ENCODE measurements at regions not wholly inside any gene's neighbourhood (a gene's known extent, or its start where the extent isn't known, plus 50 kb on each side); places are given as distances from the start of the nearest gene placed in this dataset.

DNA sequence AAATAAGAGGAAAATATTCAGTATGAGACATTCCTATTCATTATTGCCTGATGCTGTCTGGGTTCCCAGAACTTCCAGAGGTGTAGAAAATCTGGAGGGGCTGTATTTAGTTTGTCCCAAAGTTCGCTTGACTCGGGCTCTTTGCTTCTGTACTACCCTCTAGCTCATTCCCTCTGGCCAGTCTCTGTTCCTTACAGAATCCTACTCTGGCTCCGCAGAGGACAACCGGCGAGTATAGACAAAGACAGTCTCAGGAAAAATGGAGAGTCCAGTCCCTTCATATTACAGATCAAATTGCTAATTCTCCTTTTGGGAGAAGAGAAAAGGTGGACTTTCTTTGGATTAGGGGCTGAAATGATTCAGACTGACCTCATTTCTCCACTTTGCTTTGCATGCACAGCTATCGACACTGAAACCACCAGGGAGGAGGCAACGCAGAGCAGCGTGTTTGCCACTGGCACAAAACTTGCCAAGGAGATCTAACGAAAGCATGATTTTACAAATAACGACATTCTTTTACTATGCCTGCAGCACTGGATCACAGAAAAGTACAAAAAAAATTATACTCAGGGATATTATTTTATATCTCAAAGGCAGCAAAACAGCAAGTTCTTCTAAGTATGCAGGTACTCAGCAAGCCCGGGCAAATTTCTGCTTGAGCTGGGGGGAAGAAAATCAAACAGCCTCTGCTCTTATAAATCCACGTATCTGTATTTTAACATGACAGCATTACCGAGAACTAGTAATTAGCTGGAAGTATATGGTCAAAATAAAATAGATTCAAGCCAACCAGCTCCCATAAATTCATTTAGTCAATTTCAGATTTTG, 279.7 kb downstream of the NPR3 start:
- DNase-seq = no peak

DNA sequence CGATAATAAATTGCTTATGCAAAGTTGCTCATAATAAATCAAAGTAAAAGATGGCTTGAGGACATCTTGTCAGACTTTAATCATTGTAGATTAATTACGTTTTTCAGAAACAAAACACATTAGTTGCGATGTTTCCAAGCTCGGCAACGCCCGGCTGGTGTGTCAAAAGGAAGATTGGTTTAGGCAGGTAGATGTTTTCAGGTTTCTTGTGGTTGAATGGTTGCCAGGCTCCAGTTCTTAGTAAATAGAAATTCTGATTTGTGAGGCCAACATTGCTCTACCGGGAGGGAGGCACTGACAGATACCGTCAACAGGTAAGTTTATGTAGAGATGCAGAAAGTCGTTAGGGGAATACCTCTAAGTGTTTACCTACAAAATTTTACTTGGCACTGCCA, 280.3 kb downstream of the NPR3 start:
- no peak for DNase-seq

DNA sequence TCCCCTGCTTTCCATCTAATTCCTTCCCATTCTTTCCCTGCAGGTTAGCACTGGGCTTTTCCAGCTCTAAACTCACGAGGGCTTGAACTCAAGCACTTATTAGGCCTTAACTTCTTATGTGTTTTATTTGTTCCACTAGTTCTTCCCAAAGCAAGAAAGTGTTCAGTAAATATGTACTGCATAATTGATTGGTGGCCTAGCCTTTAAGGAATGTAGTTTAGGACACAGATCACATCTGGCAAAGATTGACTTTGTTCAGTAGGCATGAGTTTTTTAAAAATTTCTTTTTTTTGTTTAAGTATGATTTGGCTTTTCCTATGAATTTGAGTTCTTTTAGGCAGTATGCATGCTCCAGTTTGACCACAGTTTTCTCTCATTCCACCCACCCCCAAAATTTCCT, 285.2 kb downstream of the NPR3 start:
- DNase-seq = no peak

DNA sequence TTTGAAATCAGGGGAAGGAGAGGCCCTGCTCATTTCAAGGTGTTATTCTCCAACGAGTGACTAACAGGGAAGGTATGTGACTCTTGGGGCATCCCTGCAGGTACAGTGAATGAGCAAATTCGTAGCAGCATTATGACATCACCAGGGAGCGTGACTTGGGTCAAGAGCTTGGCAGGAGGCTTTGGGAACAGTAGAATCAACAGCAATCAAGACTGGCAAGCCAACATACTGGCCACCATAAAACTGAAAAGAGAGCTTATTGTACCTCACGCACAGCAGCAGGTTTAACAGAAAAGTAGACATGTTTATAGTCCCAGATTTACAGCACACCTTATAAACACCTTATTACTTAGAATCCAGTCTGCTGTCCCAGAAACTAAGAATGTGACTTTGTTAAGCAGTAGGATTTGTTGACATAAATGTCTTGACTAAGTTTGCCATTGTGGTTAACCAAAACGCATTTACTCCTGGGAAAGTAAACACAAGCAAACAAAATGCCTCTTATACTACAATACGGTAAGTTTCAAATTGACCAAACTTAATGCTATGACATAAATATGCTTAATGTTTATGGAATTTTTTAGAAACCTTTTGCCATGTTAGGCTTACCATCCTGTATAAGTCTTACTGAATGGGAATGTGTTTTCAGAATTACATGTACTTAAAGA, 297.8 kb downstream of the NPR3 start:
- DNase-seq = no peak

DNA sequence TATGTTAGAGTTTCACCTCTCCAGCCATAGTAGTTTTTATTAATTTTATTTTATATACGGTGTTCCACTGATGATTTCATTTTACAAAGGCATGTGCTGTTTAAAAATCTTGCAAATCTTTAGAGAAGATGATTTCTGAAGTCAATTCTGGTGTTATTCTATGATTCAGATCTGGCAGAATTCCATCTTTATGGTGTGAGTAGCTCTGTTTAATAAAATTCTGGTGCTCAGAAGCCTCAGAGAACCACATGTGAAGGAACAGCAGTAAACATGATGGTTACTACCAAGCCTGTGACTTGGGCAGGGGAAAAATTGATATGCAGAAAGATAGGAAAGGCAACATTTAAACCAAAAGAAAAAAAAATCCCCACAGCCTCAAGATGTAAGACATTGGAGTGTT, 299.7 kb downstream of the NPR3 start:
- DNase-seq = peak; percentile 61

DNA sequence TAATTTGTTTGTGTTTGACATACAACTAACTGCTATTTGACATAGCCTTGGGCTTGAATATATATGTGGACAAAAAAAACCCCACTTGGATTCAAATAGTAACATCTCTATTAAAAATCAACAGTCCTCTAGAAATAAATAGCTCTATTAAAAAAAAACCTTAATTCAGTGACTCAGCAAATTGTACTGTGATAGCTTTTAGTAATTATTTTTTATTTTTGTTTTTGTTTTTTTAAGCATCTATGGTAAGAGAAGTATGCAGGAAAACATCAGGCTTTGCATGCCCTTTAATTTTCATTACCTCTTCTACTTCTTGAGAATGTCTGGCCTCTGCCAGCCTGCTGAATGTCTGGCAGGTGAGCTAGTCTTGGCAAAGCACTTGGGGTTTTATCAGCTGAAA, 300.7 kb downstream of the NPR3 start:
- no peak for DNase-seq

DNA sequence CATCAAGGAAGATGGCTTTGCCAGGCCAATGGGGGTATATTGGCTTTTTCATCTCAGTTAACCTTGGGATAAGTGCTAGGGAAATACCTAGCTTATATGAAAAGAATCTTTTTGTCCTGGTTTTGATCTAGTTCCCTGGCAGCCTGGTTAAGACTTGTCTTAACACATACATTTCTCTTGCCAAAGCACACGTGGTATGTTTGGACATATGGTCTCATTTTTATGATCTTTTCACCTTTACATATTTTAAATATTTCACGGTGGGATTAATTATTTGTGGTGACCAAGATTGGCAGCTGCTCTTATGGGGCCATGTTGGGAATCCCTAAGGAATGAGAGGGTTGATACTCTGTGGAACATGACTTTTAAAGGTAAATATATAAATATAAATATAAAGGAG, 312.5 kb downstream of the NPR3 start:
- peak; percentile 33 for DNase-seq

DNA sequence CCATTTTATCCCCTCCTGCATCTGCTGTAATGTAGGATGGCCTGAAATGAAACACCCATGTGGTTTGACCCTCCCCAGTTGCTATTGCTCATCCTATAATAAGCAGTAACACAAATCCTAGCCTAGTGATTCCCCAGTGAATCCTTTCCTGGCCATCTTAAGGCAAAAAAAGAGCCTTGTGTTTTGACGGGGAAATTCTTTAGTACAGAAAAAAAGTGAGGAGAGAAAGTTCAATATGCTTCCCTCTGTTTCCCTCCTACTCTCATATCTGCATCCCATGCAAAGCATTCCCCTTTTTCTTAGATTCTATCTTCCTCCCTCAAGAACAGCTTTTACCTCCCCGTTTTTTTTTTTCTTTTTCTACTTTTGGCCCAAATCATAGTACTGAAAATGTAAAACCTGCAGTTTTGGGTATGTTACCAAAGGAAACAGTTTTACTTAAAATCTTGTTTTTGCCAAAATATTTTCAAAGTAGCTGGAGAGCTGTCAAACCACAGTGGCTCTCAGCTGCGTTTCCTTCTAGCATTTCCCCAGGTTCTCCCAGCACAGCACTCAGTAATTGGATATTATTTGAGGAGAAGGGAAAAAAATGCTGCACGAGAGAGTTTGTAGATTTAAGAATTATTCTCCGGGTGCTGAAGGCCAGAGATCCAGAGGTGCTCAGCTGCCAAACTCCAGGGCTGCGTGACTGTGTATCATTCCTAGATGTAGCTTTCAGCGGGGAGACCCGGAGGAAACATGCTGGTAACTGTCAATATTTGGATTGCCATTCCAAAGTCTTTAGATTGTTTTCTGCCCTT, 321.4 kb downstream of the NPR3 start:
- peak; percentile 63 for DNase-seq

DNA sequence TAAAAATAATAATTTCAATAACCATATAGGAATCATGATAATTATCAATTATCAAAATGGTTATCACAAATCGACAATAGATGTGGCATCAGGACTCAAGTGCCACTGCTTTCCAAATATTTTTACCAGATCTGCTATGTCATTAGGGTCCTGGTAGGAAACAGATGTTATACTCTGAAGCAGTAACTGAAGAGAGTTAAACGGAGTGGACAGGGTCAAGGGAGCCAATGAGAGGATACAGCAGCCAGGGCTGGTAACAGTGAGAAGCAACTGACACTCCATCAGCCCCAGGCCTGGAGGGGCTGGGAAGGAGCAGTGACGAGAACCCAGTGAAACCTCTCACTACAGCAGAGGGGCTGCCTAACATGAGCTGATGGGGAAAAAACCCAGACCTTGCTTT, 322.4 kb downstream of the NPR3 start:
- DNase-seq = no peak

DNA sequence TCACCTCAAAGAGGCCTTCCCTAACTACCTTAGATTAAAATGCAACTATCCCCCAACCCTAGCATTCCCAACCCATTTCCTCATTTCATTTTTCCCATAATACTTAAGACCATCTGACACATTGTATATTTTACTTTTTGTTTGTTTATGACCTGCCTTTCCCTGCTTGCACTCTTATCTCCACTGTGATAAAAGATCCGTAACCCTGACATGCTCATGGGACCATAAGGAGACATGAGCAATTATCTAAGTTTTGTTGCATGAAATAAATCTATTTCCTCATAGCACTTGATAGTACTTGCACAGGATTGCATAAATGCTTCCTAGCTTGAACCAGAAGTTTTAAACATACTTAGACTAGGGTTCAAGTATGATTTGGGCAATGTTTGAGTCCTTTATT, 323.7 kb downstream of the NPR3 start:
- no peak for DNase-seq

DNA sequence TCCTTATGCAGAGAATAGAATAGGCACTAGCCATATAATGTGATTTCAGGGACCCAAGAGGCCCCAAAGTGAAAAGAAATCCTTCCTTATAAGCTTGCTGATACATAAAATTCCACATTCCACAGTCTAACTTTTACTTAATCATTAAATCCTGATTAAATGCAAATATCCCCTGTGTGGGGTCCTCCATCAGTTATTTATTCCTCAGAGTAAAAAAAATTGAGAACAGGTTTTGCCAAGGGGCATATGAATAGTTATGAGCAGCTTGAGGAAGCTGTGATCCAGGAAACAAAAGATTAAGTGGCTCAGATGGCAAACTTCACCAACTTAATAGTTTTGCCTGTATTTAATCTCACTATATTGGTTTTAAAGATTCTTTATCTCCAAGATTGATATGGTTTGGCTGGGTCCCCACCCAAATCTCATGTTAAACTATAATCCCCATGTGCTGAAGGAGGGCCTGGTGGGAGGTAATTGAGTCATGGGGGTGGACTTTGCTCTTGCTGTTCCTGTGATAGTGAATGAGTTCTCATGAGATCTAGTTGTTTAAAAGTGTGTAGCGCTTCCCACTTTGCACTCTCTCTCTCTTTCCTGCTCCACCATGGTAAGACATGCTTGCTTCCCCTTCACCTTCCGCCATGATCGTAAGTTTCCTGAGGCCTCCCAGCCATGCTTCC, 324.9 kb downstream of the NPR3 start:
- no peak for DNase-seq

DNA sequence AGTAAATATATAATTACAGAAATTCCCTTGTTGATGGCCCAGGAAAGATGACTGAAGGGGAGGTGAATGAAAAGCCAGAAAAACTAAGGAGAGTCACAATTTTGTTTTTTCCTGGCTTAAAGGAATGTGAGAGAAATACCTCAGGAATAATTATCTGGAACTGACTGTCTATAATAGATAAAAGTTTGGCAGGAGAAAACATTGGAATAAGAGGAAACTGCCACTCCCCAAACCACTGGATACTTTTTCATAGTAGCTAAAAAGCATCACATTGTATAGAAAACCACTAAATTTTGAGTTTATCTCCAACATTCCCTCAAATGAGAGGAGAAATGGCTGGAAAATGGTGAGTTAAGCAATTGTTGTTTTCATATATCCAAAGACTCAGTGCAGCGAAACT, 326.0 kb downstream of the NPR3 start:
- DNase-seq = no peak

DNA sequence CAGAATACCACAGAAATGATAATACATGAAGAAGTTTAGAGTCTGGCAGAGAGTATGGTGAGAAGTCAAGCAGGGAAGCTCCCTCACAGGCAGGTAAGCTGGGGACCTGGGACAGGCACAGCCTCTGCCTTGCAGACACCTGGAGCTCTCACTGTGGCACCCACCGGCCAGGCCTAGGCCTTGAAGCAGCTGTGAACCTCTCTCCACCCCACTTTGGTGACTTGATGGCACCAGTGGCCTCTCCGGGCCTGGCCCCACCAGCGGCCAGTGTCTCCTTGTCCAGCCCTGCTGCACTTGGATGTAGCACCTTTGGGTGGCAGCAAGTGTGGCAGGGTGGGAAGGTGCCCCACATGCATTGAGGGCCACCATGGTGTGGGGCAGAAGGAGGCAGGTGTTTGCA, 330.5 kb downstream of the NPR3 start:
- no peak for DNase-seq

DNA sequence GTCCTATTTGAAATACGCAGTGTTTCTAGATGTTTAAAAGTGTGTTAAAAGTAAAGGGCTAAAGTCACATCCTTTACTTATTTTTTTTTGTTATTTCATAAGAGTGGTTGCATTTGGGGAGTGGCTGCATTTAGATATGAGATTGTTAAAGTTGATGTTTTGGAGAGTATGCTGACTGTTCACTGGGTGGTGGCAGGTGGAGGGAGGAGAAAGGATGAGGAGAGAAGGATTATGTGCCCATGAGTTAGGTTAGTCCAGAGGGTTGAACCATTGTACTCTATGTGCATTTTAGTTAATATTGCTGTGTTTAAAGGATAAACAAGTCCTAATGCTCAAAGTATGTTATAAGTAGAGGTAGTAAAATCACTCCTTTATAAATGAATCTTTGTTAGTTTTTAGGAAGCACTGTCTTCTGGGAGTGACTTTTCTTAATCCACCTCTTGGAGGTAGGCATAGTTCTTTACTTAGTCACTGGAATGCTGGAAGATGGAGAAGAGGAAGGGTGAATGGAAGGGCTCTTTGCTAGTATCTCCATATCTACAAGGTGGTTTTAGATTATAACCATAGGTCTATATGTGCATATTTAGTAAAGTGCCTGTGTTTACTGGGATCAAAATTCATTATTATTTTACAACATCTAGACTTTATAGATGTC, 332.3 kb downstream of the NPR3 start:
- DNase-seq = no peak

DNA sequence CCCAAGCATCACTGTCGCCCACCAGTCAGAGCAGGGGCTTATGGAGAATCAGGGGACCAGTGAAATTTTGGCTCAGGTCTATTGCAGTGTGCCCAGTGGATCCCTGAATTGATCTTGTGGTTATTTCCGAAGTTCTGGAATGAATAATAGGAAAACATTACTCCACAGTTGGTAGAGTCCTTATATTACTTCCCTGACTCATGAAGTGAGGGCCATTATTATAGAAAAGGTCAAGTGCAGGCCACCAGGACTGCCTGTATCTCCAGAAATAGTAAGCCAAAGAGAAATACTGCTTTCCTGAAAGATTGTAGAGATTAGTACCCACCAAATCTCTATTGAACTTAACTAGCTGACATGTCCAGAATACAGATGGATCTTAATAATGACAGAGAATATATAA, 335.0 kb downstream of the NPR3 start:
- DNase-seq = peak; percentile 10

DNA sequence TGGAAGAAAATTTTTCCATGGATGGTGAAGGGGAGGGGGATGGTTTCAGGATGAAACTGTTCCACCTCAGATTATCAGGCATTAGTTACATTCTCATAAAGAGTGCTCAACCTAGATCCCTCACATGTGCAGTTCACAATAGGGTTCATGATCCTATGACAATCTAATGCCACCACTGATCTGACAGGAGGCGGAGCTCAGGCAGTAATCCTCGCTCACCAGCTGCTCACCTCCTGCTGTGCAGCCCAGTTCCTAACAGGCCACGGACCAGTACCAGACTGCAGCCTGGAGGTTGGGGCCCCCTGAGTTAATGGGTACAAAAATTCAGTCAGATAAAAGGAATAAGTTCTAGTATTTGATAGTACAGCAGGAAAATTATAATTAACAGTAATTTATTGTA, 337.2 kb downstream of the NPR3 start:
- DNase-seq = no peak

DNA sequence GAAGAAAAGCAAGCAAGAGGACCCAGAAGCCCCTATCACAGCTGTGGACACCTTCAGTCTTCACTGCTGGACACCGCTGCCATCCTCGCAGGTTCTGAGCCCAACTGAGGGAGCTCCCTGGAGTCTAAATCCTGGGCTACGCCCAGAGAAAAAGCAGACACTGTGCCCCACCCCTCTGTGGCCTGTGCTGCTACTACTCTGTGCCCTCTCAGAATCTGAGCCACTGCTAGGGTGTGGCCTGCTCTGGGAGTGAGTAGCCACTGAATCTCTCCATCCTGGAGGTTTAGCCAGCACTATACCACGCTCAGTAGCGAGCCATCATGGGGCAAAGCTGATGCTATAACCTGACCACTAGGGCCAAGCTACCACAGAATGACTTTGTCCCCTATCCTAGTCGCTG, 338.2 kb downstream of the NPR3 start:
- DNase-seq = no peak

DNA sequence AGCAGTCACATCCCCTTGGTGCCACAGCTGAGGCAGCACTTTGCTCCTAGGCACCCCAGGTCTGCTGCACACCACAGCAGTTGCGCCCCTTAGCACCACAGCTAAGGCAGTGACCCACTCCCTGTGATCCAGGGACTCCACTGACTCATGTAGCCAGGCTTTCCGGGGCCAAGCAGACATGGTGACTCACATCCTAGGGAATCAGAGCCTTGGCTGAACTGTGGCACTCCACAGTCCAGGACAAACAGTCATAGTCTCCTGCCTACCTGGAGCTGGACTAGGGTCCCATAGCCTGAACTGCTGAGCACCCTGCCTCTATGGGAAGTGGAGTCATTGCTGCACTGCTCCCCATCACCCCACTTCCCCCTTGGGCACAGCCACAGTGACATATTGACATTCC, 338.7 kb downstream of the NPR3 start:
- DNase-seq = peak; percentile 89

DNA sequence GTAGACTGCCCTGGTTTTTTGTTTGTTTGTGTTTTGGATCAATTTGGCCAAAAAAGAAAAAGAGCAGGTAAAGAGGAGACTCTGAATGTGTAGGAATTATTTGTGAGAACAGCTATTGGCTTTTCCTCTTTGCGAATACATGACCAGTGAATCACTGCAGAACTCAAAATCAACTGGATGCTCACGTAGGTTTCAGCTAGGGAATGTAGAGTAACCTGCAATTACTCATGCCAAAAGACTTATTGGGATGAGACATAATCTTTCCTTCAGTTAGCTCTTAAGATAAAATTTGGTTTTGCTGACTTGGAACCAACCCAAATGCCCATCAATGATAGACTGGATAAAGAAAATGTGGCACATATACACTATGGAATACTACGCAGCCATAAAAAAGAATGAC, 348.0 kb downstream of the NPR3 start:
- peak; percentile 6 for DNase-seq

DNA sequence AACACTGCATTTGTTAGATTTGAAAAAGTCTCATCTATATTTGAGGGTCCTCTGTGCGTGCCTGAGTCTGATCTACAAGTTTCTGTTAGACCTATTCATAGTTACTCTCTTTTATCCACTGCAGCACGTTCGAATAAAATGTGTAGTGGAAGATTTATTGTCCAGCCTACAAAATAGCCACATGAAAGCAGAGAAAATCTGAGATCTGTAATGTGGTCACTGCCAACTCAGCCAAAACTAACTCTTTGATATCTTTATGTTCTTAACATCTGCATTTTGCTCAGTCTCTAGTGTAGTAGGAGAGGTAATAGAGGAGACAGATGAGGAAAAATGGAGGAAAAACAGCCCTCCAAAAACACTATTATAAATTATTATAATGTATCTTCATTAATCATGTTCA, 354.0 kb downstream of the NPR3 start:
- DNase-seq = no peak

DNA sequence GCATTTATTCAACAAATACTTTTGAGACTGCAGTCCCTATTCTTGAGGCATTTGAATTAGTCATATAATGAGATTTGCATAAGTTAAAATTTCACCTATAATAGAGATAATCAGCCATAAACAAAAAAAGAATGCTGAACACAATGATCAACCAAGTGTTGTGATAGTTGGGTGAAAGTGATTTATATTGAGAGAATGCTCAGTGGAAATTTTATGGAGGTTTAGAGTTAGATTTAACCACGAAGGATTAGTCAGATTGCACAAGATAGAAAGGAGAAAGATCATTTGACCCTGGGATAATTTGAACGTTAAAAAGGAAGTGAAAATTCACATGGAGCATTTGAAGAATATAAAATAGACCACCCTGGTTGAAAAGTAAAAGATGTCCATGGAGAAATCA, 356.2 kb downstream of the NPR3 start:
- peak; percentile 8 for DNase-seq

DNA sequence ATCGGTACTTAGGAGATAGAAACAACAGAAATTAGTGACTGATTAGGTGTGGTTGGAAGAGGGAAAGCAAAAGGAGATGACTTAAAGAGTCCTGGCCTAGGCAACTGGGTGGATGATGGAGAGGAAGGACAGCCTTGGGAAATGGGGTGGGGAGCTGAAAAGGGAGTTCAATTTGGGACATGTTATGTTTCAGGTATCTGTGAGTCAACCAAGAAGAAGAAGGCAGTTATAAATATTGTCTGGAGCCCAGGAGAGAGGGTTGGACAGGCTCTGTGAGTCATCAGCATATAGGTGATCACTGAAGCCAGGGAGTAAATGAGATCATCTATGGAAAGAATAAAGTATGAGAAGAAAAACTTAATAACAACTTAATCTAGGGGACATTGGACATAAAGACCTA, 357.7 kb downstream of the NPR3 start:
- DNase-seq = peak; percentile 9

DNA sequence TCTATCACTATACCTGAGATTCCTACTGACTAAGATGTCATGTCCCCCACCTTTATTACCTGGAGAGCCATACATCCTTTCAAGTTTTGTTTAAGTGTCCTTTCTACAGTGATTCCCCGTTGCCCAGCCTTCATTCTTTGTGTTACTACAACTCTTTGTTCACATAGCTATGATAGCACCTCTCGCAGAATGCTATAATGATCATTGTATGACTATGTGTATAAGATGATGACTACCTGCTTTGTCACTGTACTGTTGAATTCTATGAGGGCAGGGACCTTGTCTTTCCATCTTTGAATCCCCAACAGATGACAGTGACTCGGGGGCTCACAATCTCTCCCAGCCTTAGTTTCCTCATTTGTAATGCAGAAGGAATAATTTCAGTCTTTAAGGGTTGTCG, 361.2 kb downstream of the NPR3 start:
- DNase-seq = no peak
